GM18951 (cell line): ENCODE measurements at regions not wholly inside any gene's neighbourhood (a gene's known extent, or its start where the extent isn't known, plus 50 kb on each side); places are given as distances from the start of the nearest gene placed in this dataset.

Experiments used
- POLR2A ChIP-seq: IDR thresholded peaks from 4 replicates; pipeline ENCODE4 v1.6.1; 2011; ENCODE audit warnings: mild to moderate bottlenecking; ENCODE audit not compliant: insufficient read length, insufficient read depth; ENCODE audit errors: extremely low read depth
- in situ Hi-C: fragments of 300-500 bp; cut with MboI; formaldehyde crosslinking; loops from one replicate; pipeline ENCODE4 v1.12.0; 2022; ENCODE audit warnings: low sequenced_read_pairs, mixed read lengths, inconsistent platforms; ENCODE audit not compliant: unreplicated experiment

DNA sequence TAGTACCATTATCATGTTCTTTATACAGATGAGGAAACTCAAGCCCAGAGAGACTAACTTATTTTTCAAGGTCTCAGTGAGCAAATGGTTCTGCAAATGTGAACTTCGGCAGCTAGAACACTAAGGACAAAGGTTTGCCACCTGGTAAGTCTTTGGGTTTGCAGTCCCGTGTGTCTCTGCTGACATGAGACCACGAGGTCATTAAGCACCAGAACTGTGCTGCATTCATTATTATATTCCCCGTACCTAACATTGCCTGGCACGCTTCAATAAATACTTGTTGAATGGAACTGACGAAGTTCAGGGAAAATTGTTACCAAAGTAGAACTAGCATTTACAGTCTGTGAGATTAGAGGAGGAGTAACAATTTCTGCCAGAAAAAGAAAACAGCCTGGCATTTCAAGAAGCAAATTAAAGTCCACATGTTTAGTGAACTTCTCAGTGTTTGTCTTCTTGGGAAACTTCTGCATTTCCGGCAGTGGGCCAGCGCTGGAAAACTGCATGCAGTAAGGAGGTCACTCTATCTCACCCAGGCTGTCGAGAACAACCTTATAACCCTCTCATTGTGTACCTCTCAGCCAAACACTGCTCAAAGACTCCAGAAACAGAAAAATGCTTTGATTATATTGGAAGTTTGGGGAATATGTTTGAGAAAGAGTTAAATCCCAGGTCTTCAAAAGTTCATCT is 67.4 kb upstream of the CPEB2 start:
- in situ Hi-C loops: no loop called here
- TF ChIP-seq POLR2A: no peak

DNA sequence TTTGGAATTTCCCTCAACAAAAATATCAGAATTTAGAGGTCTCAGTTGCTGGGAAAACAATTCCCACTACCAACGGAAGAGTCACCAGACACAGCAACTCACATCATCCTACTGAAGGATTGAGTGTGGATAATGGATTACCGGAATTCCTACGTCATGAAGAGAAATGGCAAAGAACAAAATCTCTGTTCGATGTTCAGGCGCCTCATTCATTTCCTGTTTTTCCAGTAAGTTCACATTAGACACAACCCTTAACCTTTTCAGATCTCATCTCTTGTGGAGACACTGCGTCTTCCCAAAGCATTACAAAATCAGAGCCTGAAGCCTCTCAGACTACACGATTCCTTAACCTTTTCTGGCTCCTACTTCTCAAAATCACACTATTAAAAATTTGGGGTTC is 58.5 kb upstream of the CPEB2 start:
- in situ Hi-C loops: no loop called here

DNA sequence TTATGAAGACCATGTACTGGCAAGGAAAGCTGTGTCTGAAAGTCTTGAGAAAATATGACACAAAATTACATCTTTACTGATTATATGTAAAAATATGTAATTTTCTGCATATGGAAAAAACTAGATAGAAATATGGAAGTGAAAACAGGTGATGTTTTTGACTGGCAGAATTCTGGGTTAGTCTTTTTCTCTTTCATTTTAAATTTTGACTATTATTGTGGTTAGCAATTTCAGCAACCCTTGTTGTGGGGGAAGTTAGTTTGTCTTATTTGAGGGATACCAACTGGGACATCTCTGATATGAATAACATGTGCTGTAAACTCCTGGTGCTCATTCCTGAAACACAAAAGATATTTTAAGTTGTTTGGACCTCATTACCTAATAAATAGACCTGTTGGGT is 49.9 kb upstream of the CPEB2 start:
- in situ Hi-C loops: no loop called here
- TF ChIP-seq POLR2A: no peak

More for the DNA sequence above, 58.5 kb upstream of the CPEB2 start:
- no peak for TF ChIP-seq POLR2A
